ENCODE measurements at regions not wholly inside any gene's neighbourhood (a gene's known extent, or its start where the extent isn't known, plus 50 kb on each side); places are given as distances from the start of the nearest gene placed in this dataset.

GRCh38 chr5:168214886-168215285, 76.6 kb upstream of the WWC1 start:
- DNase-seq = no peak

- no peak for DNase-seq
These were observed 75.8 kb upstream of the WWC1 start for GRCh38 chr5:168215646-168216045.

- no peak for DNase-seq
These were observed 74.5 kb upstream of the WWC1 start for GRCh38 chr5:168216989-168217388.

- no peak for DNase-seq
These were observed 73.9 kb upstream of the WWC1 start for GRCh38 chr5:168217497-168217896.

- DNase-seq = no peak
These were observed 72.7 kb upstream of the WWC1 start for GRCh38 chr5:168218746-168219145.

GRCh38 chr5:168219515-168220410, 71.7 kb upstream of the WWC1 start:
- peak; percentile 71 for DNase-seq

GRCh38 chr5:168224085-168224484, 67.4 kb upstream of the WWC1 start:
- no peak for DNase-seq

- DNase-seq = no peak
These were observed 65.4 kb upstream of the WWC1 start for GRCh38 chr5:168226012-168226411.

- DNase-seq = no peak
These were observed 64.4 kb upstream of the WWC1 start for GRCh38 chr5:168227001-168227400.

- no peak for DNase-seq
These were observed 63.4 kb upstream of the WWC1 start for GRCh38 chr5:168227973-168228615.

GRCh38 chr5:168228668-168229067, 62.8 kb upstream of the WWC1 start:
- DNase-seq = no peak

GRCh38 chr5:168234133-168234532, 57.3 kb upstream of the WWC1 start:
- no peak for DNase-seq

- no peak for DNase-seq
These were observed 53.0 kb upstream of the WWC1 start for GRCh38 chr5:168238463-168238862.

GRCh38 chr5:168239325-168239724, 52.1 kb upstream of the WWC1 start:
- DNase-seq = no peak

All from fibroblast of skin of abdomen (primary cell).